WTC11 (cell line): ENCODE measurements at regions not wholly inside any gene's neighbourhood (a gene's known extent, or its start where the extent isn't known, plus 50 kb on each side); places are given as distances from the start of the nearest gene placed in this dataset.

ENCODE experiments used
- ATAC-seq: fragments of 200-7000 bp; cut with Tn5 transposase; 2 replicates; pipeline ENCODE4 v1.10.0; 2021; ENCODE audit warnings: mild to moderate bottlenecking, moderate library complexity
- CTCF ChIA-PET: fragments of 300-600 bp; sonication (Branson Sonifier 250); formaldehyde crosslinking; loops from one replicate; lab custom pipeline; 2021; ENCODE audit warnings: antibody characterized with exemption; lab: Charles Lee
- POLR2A ChIA-PET: fragments of 350-600 bp; sonication (Branson Sonifier 250); formaldehyde crosslinking; loops from one replicate; lab custom pipeline; 2021; ENCODE audit warnings: antibody characterized with exemption; lab: Charles Lee
- DNase-seq: peaks from one replicate; pipeline ENCODE4 v3.0.0; 2021; ENCODE audit warnings: low spot score
- H3K27ac Mint-ChIP-seq: 2 replicates; pipeline ENCODE4 v1.8.0; 2021; ENCODE audit warnings: mixed read lengths
- H3K27me3 Mint-ChIP-seq: 2 replicates; pipeline ENCODE4 v1.8.0; 2021; ENCODE audit warnings: low read depth, mild to moderate bottlenecking, moderate library complexity, mixed read lengths
- H3K36me3 Mint-ChIP-seq: 2 replicates; pipeline ENCODE4 v1.8.0; 2021; ENCODE audit warnings: mixed read lengths
- H3K4me1 Mint-ChIP-seq: 2 replicates; pipeline ENCODE4 v1.8.0; 2022; ENCODE audit warnings: mixed read lengths
- H3K4me3 Mint-ChIP-seq: 2 replicates; pipeline ENCODE4 v1.8.0; 2021; ENCODE audit warnings: mild to moderate bottlenecking, moderate library complexity, mixed read lengths
- H3K9me3 Mint-ChIP-seq: 2 replicates; pipeline ENCODE4 v1.8.0; 2021; ENCODE audit warnings: mixed read lengths
- ETV6 ChIP-seq: sonication (generic); formaldehyde crosslinking; IDR thresholded peaks from 2 replicates; pipeline ENCODE4 v1.8.1; 2022; ENCODE audit warnings: mild to moderate bottlenecking, missing genetic modification reagents
- FOXK1 ChIP-seq: sonication (generic); formaldehyde crosslinking; IDR thresholded peaks from 2 replicates; pipeline ENCODE4 v1.8.0; 2022; ENCODE audit warnings: mild to moderate bottlenecking, moderate library complexity, missing genetic modification reagents
- HMGA2 ChIP-seq: fragments of 250-450 bp; sonication (Bioruptor Pico); IDR thresholded peaks from 2 replicates; pipeline ENCODE4 v1.4.0; 2021; ENCODE audit warnings: mild to moderate bottlenecking, moderate library complexity
- NR2C2 ChIP-seq: sonication (generic); formaldehyde crosslinking; IDR thresholded peaks from 2 replicates; pipeline ENCODE4 v1.8.0; 2022; ENCODE audit warnings: mild to moderate bottlenecking, missing genetic modification reagents
- OVOL2 ChIP-seq: fragments of 250-450 bp; sonication (Bioruptor Pico); IDR thresholded peaks from 2 replicates; pipeline ENCODE4 v1.9.0; 2021; ENCODE audit warnings: mild to moderate bottlenecking, borderline replicate concordance
- SMAD3 ChIP-seq: sonication (generic); formaldehyde crosslinking; IDR thresholded peaks from 2 replicates; pipeline ENCODE4 v1.8.0; 2022; ENCODE audit warnings: missing genetic modification reagents, mild to moderate bottlenecking, borderline replicate concordance
- SP1 ChIP-seq: sonication (generic); formaldehyde crosslinking; conservative IDR thresholded peaks from 2 replicates; pipeline ENCODE4 v1.8.1; 2022; ENCODE audit warnings: missing genetic modification reagents
- TEAD1 ChIP-seq: sonication (generic); formaldehyde crosslinking; IDR thresholded peaks from 2 replicates; pipeline ENCODE4 v1.8.0; 2022; ENCODE audit warnings: mild to moderate bottlenecking, missing genetic modification reagents
- ZBTB21 ChIP-seq: sonication (generic); formaldehyde crosslinking; IDR thresholded peaks from 2 replicates; pipeline ENCODE4 v1.8.1; 2023; ENCODE audit warnings: mild to moderate bottlenecking, missing genetic modification reagents, borderline replicate concordance
- ZNF396 ChIP-seq: fragments of 250-450 bp; sonication (Bioruptor Pico); IDR thresholded peaks from 2 replicates; pipeline ENCODE4 v1.8.0; 2021; ENCODE audit warnings: mild to moderate bottlenecking, moderate library complexity, borderline replicate concordance
- ZNF423 ChIP-seq: fragments of 250-450 bp; sonication (Bioruptor Pico); IDR thresholded peaks from 2 replicates; pipeline ENCODE4 v2.1.2; 2022; ENCODE audit warnings: mild to moderate bottlenecking, moderate library complexity
- TF ChIP-seq, protein P1 (sequence below): sonication (generic); formaldehyde crosslinking; IDR thresholded peaks from 2 replicates; pipeline ENCODE4 v1.8.1; 2023; ENCODE audit warnings: mild to moderate bottlenecking, moderate library complexity, missing genetic modification reagents
- TF ChIP-seq, protein P2 (sequence below): sonication (generic); formaldehyde crosslinking; IDR thresholded peaks from 2 replicates; pipeline ENCODE4 v1.8.0; 2022; ENCODE audit warnings: mild to moderate bottlenecking, missing genetic modification reagents
- TF ChIP-seq, protein P3 (sequence below): sonication (generic); formaldehyde crosslinking; IDR thresholded peaks from 2 replicates; pipeline ENCODE4 v1.8.0; 2023; ENCODE audit warnings: missing genetic modification reagents, mild to moderate bottlenecking, borderline replicate concordance
- TF ChIP-seq, protein P4 (sequence below): sonication (generic); formaldehyde crosslinking; IDR thresholded peaks from 2 replicates; pipeline ENCODE4 v1.8.1; 2022; ENCODE audit warnings: low read depth, mild to moderate bottlenecking, moderate library complexity, missing genetic modification reagents, borderline replicate concordance

DNA sequence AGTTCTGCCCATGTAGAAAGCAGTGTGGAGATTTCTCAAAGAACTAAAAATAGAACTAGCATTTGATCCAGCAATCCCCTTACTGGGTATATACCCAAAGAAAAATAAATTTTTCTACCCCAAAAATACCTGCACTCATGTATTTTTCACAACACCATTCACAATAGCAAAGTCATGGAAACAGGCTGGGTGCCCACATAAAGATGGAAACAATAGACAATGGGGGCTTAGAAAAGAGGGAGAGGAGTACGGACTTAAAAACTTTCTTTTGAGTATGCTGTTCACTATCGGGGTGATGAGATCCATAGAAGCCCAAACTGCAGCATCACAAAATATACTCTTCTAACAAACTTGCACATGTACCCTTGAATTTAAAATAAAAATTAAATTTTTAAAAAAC is 345.1 kb upstream of the CCDC54 start (continued):
- TF ChIP-seq, protein P1, sequence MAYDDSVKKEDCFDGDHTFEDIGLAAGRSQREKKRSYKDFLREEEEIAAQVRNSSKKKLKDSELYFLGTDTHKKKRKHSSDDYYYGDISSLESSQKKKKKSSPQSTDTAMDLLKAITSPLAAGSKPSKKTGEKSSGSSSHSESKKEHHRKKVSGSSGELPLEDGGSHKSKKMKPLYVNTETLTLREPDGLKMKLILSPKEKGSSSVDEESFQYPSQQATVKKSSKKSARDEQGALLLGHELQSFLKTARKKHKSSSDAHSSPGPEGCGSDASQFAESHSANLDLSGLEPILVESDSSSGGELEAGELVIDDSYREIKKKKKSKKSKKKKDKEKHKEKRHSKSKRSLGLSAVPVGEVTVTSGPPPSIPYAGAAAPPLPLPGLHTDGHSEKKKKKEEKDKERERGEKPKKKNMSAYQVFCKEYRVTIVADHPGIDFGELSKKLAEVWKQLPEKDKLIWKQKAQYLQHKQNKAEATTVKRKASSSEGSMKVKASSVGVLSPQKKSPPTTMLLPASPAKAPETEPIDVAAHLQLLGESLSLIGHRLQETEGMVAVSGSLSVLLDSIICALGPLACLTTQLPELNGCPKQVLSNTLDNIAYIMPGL (CRISPR knock-in tag) = no peak
- TF ChIP-seq SP1 (CRISPR knock-in tag) = no peak
- TF ChIP-seq, protein P2, sequence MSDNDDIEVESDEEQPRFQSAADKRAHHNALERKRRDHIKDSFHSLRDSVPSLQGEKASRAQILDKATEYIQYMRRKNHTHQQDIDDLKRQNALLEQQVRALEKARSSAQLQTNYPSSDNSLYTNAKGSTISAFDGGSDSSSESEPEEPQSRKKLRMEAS (CRISPR knock-in tag) = no peak
- no peak for TF ChIP-seq HMGA2
- TF ChIP-seq, protein P3, sequence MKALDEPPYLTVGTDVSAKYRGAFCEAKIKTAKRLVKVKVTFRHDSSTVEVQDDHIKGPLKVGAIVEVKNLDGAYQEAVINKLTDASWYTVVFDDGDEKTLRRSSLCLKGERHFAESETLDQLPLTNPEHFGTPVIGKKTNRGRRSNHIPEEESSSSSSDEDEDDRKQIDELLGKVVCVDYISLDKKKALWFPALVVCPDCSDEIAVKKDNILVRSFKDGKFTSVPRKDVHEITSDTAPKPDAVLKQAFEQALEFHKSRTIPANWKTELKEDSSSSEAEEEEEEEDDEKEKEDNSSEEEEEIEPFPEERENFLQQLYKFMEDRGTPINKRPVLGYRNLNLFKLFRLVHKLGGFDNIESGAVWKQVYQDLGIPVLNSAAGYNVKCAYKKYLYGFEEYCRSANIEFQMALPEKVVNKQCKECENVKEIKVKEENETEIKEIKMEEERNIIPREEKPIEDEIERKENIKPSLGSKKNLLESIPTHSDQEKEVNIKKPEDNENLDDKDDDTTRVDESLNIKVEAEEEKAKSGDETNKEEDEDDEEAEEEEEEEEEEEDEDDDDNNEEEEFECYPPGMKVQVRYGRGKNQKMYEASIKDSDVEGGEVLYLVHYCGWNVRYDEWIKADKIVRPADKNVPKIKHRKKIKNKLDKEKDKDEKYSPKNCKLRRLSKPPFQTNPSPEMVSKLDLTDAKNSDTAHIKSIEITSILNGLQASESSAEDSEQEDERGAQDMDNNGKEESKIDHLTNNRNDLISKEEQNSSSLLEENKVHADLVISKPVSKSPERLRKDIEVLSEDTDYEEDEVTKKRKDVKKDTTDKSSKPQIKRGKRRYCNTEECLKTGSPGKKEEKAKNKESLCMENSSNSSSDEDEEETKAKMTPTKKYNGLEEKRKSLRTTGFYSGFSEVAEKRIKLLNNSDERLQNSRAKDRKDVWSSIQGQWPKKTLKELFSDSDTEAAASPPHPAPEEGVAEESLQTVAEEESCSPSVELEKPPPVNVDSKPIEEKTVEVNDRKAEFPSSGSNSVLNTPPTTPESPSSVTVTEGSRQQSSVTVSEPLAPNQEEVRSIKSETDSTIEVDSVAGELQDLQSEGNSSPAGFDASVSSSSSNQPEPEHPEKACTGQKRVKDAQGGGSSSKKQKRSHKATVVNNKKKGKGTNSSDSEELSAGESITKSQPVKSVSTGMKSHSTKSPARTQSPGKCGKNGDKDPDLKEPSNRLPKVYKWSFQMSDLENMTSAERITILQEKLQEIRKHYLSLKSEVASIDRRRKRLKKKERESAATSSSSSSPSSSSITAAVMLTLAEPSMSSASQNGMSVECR (CRISPR knock-in tag) = no peak

DNA sequence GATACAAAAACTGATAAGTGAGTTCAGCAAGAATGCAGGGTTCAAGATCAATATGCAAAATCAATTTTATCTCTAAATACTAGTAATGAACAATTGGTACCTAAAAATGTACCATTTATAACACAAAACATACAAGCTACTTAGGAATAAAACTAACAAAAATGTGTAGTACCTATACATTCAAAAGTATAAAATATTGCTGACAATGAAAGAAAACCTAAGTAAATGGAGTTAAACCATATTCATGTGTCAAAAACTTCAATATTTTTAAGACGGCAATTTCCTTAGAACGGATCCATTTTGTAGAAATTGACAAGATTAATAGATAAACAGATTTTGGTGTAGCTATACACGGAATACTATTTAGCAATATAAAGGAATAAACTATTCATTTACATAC is 343.1 kb upstream of the CCDC54 start:
- H3K9me3 Mint-ChIP-seq = peaks cover 51% of the 10 kb centered on the region
- TF ChIP-seq FOXK1 (CRISPR knock-in tag) (no peak), ZBTB21 (CRISPR knock-in tag) (no peak), ZNF423 (no peak), TEAD1 (CRISPR knock-in tag) (no peak)
- TF ChIP-seq, protein P4, sequence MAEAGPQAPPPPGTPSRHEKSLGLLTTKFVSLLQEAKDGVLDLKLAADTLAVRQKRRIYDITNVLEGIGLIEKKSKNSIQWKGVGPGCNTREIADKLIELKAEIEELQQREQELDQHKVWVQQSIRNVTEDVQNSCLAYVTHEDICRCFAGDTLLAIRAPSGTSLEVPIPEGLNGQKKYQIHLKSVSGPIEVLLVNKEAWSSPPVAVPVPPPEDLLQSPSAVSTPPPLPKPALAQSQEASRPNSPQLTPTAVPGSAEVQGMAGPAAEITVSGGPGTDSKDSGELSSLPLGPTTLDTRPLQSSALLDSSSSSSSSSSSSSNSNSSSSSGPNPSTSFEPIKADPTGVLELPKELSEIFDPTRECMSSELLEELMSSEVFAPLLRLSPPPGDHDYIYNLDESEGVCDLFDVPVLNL = no peak
- ATAC-seq = no peak
- DNase-seq = no peak
- H3K27ac Mint-ChIP-seq = no peak overlapping the region
- H3K36me3 Mint-ChIP-seq = peaks cover 26% of the 10 kb centered on the region
- H3K27me3 Mint-ChIP-seq = peaks cover 3% of the 10 kb centered on the region; the same call in 1 of the 2 replicates
- ChIA-PET POLR2A (no interaction called here), CTCF (no interaction called here)
- H3K4me3 Mint-ChIP-seq = no peak overlapping the region
- peaks cover 2% of the 10 kb centered on the region; the same call in 1 of the 2 replicates for H3K4me1 Mint-ChIP-seq

DNA sequence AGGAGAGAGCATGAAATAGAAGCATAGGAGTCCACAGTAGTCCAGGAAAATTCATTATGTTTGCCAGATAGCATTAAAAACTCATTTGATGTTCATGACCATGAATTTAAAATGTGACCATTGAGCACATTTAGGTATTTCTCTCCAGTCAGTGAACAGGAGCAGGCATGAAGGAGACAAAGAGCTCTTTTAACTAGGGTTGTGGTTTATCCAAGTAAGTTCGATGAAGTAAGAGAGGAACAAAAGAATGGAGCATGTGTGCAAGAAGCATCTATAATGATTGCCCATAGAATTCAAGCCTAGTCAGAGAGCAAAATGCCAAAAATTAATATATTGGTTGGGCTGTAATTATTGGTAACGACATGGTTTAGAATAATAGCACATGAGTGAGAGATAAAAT is 342.1 kb upstream of the CCDC54 start:
- Mint-ChIP-seq H3K9me3 (peaks cover 59% of the 10 kb centered on the region), H3K36me3 (peaks cover 28% of the 10 kb centered on the region), H3K27me3 (peaks cover 3% of the 10 kb centered on the region; the same call in 1 of the 2 replicates), H3K4me1 (peaks cover 2% of the 10 kb centered on the region; the same call in 1 of the 2 replicates), H3K4me3 (no peak overlapping the region), H3K27ac (no peak overlapping the region)
- no peak for TF ChIP-seq NR2C2
- no peak for DNase-seq
- ChIA-PET POLR2A (no interaction called here), CTCF (no interaction called here)
- no peak for ATAC-seq

DNA sequence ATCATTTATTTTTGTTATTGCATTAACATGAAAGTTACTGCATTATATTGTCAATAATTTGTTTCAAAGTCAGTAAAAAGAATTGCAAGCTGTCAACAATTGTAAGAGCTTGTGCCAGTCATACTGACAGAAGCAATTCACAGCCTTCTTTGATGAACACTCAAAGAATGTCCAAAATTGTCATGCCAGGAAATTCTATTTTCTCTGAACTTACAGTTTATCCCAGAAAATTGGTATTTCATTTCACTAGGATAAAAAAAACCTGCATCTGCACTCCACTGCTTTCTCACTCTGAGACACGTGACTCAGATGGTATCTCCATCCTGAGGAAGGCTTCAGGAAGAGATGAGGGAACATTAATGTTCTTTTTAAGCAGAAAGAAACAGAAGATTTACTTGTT is 332.6 kb upstream of the CCDC54 start:
- DNase-seq (no peak), ATAC-seq (no peak)
- TF ChIP-seq OVOL2 (CRISPR knock-in tag) = no peak
- TF ChIP-seq SMAD3 (CRISPR knock-in tag) = no peak
- no peak for TF ChIP-seq ETV6
- no peak for TF ChIP-seq ZNF396 (CRISPR knock-in tag)
- H3K4me3 Mint-ChIP-seq = no peak overlapping the region
- POLR2A ChIA-PET = no interaction called here
- no peak overlapping the region for H3K27ac Mint-ChIP-seq
- CTCF ChIA-PET = no interaction called here
- H3K9me3 Mint-ChIP-seq = peaks cover 32% of the 10 kb centered on the region
- peaks cover 17% of the 10 kb centered on the region for H3K36me3 Mint-ChIP-seq
- no peaks in the 10 kb centered on the region for H3K4me1 Mint-ChIP-seq
- no peaks in the 10 kb centered on the region for H3K27me3 Mint-ChIP-seq
